H1 (cell line): ENCODE measurements at regions not wholly inside any gene's neighbourhood (a gene's known extent, or its start where the extent isn't known, plus 50 kb on each side); places are given as distances from the start of the nearest gene placed in this dataset.

Experiments used
- CBX8 ChIP-seq: fragments of 300-800, 300-1000 bp; sonication (generic); IDR thresholded peaks from 2 replicates; pipeline ENCODE4 v1.7.1; 2016; ENCODE audit warnings: low read depth, low read length, borderline replicate concordance
- SIX5 ChIP-seq: IDR thresholded peaks from 2 replicates; pipeline ENCODE4 v1.6.1; 2011; ENCODE audit warnings: mild to moderate bottlenecking, low read depth, low read length
- TF ChIP-seq, protein P1 (sequence below): fragments of 300-600 bp; sonication (generic); IDR thresholded peaks from 2 replicates; pipeline ENCODE4 v1.7.1; 2012; ENCODE audit warnings: low read length, moderate library complexity, mild to moderate bottlenecking, inconsistent platforms; ENCODE audit not compliant: insufficient replicate concordance

DNA sequence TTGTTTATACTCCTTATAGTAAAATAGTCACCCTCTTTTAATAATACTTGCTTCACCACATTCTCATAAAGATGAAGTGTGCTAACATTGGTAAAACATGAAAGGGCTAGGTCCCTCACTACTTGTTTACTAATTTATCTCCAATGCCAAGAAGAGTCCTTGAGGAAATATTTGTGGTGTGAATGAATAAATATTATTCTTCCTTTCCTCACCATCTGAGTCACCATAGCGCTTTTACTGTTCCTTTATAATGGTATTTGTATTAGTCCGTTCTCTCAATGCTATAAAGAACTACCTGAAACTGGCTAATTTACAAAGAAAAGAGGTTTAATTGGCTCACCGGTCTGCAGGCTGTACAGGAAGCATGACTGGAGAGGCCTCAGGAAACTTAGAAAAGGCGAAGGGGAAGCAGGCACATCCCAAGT is 222.8 kb upstream of the ZRANB2 start (continued):
- TF ChIP-seq, protein P1, sequence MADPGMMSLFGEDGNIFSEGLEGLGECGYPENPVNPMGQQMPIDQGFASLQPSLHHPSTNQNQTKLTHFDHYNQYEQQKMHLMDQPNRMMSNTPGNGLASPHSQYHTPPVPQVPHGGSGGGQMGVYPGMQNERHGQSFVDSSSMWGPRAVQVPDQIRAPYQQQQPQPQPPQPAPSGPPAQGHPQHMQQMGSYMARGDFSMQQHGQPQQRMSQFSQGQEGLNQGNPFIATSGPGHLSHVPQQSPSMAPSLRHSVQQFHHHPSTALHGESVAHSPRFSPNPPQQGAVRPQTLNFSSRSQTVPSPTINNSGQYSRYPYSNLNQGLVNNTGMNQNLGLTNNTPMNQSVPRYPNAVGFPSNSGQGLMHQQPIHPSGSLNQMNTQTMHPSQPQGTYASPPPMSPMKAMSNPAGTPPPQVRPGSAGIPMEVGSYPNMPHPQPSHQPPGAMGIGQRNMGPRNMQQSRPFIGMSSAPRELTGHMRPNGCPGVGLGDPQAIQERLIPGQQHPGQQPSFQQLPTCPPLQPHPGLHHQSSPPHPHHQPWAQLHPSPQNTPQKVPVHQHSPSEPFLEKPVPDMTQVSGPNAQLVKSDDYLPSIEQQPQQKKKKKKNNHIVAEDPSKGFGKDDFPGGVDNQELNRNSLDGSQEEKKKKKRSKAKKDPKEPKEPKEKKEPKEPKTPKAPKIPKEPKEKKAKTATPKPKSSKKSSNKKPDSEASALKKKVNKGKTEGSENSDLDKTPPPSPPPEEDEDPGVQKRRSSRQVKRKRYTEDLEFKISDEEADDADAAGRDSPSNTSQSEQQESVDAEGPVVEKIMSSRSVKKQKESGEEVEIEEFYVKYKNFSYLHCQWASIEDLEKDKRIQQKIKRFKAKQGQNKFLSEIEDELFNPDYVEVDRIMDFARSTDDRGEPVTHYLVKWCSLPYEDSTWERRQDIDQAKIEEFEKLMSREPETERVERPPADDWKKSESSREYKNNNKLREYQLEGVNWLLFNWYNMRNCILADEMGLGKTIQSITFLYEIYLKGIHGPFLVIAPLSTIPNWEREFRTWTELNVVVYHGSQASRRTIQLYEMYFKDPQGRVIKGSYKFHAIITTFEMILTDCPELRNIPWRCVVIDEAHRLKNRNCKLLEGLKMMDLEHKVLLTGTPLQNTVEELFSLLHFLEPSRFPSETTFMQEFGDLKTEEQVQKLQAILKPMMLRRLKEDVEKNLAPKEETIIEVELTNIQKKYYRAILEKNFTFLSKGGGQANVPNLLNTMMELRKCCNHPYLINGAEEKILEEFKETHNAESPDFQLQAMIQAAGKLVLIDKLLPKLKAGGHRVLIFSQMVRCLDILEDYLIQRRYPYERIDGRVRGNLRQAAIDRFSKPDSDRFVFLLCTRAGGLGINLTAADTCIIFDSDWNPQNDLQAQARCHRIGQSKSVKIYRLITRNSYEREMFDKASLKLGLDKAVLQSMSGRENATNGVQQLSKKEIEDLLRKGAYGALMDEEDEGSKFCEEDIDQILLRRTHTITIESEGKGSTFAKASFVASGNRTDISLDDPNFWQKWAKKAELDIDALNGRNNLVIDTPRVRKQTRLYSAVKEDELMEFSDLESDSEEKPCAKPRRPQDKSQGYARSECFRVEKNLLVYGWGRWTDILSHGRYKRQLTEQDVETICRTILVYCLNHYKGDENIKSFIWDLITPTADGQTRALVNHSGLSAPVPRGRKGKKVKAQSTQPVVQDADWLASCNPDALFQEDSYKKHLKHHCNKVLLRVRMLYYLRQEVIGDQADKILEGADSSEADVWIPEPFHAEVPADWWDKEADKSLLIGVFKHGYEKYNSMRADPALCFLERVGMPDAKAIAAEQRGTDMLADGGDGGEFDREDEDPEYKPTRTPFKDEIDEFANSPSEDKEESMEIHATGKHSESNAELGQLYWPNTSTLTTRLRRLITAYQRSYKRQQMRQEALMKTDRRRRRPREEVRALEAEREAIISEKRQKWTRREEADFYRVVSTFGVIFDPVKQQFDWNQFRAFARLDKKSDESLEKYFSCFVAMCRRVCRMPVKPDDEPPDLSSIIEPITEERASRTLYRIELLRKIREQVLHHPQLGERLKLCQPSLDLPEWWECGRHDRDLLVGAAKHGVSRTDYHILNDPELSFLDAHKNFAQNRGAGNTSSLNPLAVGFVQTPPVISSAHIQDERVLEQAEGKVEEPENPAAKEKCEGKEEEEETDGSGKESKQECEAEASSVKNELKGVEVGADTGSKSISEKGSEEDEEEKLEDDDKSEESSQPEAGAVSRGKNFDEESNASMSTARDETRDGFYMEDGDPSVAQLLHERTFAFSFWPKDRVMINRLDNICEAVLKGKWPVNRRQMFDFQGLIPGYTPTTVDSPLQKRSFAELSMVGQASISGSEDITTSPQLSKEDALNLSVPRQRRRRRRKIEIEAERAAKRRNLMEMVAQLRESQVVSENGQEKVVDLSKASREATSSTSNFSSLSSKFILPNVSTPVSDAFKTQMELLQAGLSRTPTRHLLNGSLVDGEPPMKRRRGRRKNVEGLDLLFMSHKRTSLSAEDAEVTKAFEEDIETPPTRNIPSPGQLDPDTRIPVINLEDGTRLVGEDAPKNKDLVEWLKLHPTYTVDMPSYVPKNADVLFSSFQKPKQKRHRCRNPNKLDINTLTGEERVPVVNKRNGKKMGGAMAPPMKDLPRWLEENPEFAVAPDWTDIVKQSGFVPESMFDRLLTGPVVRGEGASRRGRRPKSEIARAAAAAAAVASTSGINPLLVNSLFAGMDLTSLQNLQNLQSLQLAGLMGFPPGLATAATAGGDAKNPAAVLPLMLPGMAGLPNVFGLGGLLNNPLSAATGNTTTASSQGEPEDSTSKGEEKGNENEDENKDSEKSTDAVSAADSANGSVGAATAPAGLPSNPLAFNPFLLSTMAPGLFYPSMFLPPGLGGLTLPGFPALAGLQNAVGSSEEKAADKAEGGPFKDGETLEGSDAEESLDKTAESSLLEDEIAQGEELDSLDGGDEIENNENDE = no peak
- TF ChIP-seq SIX5 (no peak), CBX8 (no peak)
